Activated CD8-positive, alpha-beta memory T cell treated with anti-CD3 and anti-CD28 coated beads, Interleukin-2, amount 50 U/mL, for 4 hours (primary cell): ENCODE measurements at regions not wholly inside any gene's neighbourhood (a gene's known extent, or its start where the extent isn't known, plus 50 kb on each side); places are given as distances from the start of the nearest gene placed in this dataset.

ENCODE experiments used
- DNase-seq: peaks from one replicate; pipeline ENCODE4 v3.0.0-alpha.2; 2020

DNA sequence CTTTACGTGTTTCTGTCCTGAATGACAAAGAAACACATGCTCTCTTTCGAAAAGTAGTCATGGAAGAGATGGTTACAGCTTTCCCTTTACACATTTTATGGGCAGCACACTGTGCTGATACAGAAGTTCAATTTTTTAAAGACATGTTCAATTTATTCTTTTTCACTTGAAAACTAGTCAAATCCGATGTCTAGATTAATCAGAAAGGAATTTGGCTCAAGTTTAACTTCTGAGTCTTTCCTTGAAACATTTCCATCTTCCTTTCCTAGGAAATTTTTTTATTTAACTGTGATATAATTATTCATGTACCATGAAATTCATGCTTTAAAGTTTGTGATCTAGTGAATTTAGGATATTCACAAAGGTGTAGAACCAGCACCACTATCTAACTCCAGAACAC lies 360.1 kb downstream of the TNS3 start:
- DNase-seq, result no peak

DNA sequence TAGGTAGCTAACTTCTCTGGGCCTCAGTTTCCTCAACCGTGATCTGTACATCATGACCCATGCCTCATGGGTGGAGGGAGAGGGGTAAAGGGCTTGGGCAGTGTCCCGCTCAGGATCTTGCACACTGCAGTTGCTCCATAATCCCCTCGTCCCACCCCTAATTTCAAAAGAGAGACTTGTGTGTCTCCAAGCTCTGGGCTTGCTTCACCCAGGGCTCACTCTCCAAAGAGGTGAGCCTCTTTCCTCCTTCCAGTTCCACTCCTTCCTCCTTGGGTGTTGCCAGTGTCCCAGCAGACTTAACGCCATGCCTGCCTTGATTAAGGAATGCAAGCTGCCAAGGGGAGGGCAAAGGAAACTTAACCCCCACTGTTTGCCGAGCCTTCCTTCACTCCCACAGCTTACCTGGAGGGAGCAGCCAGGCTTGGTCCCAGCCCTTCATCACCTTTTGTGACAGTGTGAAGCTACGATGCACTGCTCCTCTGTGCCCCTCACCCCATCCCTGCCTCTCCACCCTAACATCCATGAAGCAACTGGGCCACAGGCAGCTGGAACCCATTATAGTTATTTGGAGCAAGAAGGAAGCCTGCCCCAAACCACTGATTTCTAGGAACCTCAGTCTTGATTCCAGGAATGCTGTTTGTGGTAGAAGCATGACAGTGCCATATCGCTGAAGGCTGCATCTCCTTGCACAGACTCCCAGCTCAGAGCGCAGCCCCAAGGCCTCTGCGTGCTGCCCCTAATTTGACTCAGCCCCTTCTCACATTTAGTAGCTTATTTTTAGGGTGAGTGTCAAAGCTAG lies 363.3 kb downstream of the TNS3 start:
- no peak for DNase-seq

DNA sequence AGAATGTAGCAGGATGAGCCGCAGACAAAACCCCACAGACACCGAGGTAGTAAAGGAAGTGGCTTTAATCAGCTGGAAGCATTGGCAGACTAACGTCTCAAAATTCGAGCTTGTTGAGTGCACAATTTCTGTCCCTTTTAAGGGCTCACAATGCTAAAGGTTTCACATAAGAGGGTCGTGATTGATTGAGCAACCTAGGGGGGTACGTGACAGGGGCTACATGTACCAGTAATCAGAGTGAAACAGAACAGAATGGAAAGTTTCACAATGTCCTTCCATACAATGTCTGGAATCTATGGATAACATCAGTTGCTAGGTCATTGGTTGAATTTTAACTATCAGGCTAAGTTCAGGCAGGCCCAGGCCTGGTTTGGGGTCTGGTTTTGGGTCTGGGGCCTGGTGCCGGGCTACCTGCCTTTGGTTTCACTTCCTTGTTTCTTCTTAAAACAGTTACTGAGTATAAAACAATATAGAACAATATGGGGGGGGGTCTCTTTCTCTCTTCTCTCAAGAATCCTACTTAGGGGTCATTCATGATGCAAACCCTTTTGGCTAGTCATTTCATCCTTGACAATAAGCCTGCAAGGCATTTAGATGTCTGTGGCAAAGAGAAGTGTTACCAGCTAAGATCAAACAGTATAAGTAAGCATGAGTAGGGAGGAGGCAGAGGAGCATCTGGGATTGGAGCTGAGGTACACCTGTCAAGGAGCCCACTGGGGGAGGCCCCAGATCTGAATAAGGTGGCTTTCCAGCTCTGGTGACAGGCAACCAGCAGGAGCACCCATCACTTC lies 364.1 kb downstream of the TNS3 start:
- no peak for DNase-seq

DNA sequence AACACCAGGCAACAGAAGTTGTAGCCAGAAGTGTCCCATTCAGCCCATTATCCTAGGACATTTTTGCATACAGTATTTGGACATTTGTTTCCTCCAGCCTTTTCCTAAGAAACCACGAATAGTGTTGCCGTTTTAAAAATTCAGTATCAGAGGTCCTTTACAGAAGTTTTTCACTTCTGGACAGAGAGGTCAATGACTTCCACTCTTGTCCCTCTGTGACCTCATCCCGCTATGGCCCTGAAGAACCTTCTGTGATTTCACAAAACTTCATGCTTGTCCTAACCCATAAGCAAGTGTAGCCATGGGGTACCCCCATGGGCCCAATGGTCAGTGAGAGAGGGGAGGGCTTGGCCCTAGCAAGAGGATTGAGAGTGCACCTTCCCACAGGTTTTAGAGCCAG lies 364.8 kb downstream of the TNS3 start:
- no peak for DNase-seq

DNA sequence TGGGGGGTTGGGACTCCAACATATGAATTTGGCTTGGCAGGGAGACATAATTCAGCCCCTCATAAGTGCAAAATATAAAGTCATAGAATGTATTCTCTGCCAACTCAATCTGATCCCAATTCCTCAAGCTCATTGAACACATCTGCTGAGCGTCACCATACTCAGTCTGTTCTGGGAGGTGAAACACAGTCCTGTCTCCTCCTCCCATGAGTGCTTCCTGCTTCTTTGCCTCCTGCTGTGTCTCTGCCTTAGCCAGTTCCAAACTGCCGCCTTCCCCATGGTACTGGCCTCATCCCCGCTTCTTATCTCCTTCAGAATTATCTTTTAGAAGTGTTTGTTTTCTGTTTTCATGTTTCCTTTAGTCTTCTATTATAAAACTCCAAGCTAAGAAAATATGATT lies 365.5 kb downstream of the TNS3 start:
- DNase-seq, result no peak

DNA sequence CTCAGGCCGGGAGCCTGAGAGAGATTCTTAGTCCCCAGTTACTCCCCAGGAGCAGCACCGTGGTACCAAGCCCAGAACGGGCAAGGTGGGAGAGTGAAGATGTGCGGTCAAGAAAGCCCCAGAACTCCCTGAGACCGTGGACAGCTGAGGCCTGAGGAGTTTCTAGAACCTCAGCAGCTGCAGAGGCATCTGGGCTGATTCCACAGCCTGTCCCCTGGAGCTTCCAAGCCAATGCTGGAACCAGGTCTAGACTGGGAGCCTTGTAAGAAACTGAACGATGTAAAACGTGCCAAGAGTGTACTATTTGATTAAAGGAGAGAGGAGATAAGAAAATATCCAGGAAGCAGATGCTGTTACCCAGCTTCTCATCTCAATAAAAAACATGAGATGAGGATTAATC lies 366.3 kb downstream of the TNS3 start:
- no peak for DNase-seq

DNA sequence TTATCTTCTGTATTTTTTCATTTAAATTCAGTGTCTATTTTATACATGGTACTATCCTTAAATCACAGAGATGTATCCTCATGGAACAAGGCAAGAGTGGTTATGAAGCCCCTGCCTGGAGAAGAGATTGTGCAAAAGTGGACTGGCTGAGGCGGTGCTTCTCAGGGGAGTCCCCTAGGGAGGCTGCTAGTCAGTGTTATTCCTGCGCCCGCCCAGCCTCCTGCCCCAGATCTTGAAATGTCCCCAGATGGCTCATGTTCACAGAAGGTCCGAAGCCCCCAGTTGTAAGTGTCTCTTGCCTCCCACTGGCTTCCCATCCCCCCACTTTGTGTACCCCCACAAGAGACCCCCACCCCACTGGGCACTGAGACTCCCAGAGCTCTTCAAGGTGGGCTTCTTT lies 366.9 kb downstream of the TNS3 start:
- no peak for DNase-seq

DNA sequence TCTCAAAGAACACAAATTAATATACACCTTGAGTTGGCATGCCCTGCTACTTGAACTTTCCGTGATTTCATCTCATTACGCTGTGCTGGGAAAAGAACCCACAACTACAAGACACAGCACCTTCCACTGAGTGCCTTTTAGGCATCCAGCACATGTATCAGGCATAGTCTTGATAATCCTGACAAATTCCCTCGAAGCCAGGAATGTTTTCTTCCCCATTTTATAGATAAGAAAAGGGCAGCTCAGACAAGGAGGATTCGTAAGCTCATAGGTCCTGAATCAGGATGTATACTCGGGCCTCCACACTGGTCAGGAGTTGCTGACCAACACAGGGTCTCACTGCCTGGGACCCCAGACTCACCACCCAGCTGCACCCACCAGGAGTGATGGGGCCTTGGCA lies 368.6 kb downstream of the TNS3 start:
- no peak for DNase-seq

DNA sequence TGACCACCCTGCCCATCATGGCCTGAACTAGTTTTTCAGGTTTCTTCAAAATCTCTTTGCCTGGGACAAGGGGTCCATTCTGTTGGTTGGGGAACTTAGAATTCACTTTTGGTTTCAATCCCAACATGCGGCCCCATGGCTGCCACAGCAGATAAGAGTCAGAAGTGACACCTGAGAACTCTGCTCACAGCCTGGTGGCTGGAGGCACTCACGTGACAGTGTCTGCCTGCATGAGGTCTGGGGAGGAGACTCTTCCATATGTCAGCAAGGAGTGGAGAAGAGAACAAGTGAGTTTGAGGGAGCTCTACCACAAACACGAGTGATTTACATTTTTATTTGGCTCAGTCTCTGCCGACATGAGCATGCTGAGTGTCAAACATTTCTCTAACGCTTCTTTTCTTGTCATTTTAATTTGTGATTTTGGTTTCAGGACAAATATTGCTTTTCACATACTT lies 370.4 kb downstream of the TNS3 start:
- DNase-seq, result no peak

DNA sequence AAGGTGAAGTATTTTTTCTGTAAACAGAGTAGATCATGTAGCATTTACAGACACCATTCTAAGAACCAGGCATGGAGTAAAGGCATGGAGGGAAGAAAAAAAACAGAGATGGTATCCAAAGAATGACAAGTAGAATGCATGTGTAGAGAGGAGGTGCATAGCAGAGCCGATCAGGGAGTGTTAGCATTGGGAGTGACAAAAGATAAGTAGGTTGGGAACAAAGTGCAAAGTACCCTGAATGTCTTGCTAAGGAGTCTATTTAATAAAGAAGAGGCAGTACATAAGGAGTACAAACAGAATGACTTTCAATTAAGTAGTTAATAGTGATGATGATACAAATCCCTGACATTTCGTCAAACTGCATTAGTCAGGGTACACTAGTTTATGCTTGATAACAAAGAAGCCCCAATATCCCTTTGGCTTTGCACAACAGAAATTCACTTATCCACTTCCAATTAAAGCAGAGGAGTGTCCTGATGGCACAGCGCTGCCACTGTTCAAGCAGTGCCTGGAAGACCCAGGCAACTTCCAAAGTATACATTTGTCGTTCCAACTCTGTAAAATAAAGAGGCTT lies 371.5 kb downstream of the TNS3 start:
- DNase-seq, result no peak

DNA sequence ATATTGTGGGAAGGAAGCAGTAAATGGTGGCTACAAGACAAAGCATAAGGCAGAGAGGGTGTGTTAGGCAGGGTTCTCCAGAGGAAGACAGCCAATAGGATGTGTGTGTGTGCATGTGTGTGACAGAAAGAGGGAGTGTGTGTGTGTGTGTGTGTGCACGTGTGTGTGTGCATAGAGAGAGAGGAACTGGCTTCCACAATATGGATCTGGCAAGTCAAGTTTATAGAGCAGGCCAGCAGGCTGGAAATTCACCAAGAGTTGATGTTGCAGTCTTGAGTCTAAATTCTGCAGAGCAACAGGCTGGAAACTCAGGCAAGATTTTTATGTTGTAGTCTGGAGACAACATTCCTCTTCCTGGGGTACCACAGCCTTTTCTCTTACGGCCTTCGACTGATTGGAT lies 374.0 kb downstream of the TNS3 start:
- DNase-seq, result no peak

DNA sequence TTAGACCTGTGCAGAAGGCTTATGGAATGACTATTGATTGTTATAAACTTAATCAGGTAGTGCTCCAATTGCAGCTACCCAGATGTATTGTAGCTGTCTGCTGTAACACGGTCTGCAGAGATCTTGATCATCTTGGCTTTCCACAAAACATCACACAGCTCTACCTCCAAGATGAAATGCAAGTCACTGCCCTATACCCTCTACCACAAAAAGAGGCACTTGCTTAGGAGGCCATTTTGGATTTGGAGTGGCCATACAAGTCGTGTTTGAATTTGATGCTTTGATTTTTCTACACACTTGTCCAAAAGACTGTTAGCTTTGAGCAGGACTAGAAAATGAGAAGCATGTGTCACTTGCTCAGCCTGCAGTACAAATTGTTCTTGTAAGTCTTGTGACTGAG lies 377.2 kb downstream of the TNS3 start:
- DNase-seq, result no peak

DNA sequence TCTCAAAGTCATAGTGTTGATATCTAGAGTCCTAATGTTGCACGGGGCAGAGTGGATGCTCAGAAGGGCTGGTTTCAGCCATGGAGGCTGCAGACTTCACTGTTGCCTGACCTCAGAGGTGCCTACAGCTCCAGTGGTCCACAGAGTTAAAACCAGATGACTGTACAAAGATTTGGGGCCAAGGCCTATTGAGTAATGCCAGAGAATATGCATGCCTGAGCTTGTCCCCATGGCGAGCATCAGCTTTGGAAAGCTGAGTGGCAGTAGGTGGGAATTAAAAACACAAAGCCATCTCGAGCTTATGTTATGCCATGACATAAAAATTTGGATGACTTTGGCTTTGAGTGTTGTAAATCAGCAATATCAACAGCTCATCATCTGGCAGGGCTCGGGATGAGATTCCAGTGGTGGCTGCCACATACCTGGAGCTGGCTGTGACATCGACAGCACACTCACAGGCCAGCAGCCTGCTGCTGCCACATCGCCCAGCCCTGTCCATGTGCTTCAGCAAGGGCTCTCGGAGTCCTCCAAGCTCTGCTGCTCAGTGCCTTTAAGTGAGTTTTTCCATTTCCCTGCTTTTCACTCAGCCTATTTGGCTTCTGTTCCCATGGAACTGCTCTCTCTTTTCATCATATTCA lies 379.6 kb downstream of the TNS3 start:
- no peak for DNase-seq

DNA sequence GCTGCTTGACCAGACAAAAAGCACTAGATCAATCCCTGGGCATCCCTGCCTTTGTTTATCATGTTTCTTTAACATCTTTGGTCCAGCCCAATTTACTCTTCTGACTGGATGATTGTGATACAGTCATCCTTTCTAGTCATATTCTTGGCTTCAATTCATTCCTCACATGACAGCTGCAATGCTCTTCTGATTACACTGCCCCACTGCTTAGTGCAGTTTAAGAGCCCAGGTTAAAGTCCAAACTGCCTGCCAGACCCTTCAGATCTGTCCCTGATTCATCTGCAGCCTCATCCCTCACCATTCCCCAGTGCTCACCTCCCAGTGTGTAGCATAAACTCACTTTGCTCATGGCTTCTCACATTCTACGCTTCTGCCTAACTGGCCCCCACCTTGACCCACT lies 383.8 kb downstream of the TNS3 start:
- no peak for DNase-seq

DNA sequence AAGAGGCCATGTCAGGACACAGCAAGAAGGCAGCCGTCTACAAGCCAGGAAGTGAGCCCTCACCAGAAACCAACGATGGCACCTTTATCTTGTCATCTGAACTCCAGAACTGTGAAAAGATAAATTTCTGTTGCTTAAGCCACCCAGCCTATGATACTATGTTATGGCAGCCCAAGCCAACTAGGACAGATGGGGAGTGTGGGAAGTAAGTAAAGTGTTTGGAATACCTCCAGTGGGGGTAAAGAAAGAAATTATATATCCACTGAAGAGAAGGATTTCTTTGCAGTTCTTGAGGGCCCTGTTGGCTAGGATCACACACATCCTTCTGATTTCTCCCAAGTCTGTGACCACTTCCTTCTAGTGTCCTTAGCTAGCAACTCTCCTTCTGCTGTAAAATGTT lies 384.4 kb downstream of the TNS3 start:
- no peak for DNase-seq

DNA sequence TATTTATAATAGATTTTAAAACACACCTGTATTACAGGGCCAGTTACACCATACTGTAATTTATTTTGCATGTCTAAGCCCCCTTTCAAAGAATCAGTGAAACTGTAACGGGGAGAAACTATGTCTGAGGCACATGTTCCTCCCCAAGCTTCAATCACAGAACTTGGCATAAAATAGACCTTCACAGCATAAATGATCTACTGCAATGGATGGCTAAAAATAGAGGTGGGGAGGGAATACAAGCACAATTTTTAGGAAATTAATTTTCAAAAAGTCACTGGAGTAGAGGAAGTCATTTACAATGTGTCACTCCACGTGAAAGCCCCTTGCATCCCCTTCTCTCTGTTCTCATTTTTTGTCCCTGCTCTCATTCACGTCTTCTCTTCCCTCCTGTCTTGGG lies 385.2 kb downstream of the TNS3 start:
- DNase-seq, result no peak

DNA sequence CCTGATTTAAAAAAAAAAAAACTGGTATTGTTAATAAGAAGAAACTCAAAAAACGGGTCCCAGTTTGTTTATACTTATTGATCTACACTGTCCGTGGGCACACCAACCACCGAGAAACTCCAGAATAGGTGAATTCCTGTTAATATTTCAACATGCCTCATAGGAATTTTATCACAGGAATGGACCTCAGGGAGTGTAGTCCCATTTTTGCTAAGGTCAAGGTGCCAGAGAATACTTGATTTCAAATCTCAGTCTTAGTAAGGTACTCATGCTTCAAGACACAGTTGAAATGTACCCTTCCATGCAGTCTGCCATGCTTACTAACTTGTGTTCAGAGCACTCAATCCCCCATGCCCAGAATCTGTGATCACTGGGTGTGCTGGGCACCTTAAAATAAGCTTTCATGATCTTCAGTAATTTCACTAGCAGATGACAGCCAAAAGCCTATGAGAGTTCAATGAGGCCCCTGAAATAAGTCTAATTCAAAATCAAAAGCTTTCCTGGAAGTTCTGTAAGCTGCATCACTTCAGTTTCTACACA lies 385.7 kb downstream of the TNS3 start:
- no peak for DNase-seq

DNA sequence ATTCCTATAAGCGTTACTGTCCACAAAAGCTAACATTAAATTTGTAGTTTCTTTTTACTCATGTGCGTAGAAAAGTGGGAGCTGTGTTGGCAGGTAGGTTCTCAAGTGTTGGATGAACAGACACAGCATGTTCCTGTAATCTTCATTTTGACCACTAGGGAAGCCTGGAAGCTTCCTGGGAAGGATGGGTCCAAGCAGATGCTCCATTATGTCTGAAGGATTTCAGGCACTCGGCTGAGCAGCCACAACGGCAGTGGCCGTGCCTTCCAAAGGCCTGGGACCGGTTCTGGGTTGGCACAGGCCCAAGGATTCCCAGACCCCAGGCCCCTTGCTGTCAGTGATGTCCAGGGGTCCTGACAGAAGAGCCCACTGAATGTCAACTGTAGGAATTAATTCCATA lies 386.3 kb downstream of the TNS3 start:
- DNase-seq, result no peak

DNA sequence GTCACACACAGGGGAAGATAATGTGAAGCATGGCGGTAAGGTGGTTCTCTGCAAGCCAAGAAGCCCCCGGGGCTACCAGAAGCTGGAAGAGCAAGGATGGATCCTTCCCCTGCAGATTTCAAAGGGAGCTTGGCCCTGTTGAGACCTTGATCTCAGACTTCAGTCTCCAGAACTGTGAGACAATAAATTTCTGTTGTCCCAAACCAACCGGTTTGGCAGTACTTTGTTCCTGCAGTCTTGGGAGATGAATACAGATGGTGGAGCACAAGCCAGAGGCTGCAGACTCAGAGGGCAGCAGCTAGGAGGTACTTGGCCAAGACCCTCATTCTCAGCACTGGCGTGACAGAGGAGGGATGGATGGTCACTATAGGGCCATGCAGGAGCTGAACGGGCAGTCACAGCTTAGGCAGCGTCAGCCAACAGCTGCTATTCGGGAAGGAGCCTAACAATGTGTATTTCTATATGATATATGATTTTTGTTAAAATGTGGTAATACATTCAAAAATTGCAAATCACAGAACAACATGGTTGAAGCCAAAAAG lies 387.3 kb downstream of the TNS3 start:
- DNase-seq, result no peak

DNA sequence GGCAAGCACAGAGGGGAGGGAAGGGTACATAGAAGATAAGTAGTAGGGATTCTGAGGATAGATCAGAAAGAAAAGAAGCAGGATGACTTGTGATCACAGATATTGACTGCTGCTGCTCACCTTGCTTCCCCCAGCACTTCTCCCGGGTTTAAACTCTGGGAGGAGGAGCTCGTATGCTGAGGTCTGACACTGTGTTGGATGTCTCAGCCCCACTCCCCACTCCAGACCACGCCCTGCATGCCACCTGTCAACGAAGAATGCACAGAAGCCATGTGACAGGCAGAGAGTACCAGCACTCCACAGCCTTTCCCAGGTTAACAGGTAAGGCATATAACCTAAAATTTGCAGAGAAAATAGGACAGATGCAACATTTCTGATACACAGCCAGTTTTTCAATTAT lies 388.9 kb downstream of the TNS3 start:
- no peak for DNase-seq

DNA sequence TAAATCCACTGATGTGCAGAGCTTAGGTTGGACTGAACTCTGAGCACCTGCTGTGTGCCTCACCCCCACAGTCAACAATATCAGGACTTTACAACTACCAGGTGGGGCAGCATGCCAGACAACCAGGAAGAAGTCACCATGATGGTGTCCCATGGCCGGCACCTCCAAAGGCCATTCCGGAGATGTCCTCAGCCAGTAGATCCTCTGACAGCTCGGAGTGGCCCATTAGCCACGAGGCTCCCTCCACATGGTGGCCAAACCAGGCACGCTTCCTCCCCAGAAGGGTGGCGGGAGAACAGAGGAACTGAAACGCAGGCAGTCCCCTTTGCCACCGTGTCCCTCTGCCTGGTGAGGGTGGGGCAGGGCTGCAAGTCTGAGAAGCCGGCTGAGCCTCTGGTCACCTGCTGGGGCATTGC lies 390.0 kb downstream of the TNS3 start:
- no peak for DNase-seq

DNA sequence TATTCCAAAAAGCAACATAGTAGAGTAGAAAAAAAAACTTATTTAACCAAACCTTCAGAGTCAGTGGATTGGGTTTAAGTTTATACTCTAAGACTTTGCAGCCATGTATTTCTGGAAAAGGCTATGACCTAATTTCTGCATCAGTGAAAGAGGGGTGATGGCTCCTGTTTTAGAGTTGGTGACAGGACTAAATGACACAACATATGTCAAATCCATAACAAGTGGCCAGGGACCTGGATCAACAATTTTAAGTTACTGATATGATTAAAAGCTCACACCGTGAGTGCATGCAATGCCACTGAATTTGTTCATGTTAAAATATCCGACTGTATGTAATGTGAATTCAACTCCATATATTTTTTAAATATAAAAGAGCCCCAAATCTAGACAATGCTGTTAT lies 390.6 kb downstream of the TNS3 start:
- DNase-seq, result no peak

DNA sequence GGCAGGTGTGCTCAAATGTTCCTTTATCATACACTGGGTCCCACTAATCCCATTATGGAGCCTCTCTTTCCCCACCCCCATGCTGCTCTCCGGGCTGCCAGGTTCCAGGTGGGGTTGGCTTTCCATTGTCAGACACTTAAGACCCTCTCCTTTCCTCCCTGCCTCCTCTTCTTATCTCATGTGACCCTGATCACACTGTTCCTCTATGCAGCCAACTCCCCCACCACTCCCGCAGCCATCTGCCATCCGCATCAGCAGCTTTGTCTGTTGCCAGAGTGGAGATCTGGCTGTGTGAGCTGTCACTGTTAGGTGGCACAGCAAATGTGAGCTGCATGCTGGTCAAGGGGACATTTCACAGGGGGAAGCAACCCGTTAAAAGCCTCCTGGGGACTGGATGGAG lies 391.4 kb downstream of the TNS3 start:
- DNase-seq, result no peak
